HCT116 (cell line): ENCODE measurements at regions not wholly inside any gene's neighbourhood (a gene's known extent, or its start where the extent isn't known, plus 50 kb on each side); places are given as distances from the start of the nearest gene placed in this dataset.

Experiments
- ATAC-seq: fragments of 200-7000 bp; cut with Tn5 transposase; 2 replicates; pipeline ENCODE4 v1.9.1; 2020; ENCODE audit warnings: mild to moderate bottlenecking, moderate library complexity
- BruUV-seq: library from RNA; stranded (reverse); fragments of 400-500 nt; replicated peaks from 2 replicates; lab custom pipeline; 2021; lab: Mats Ljungman, UMichigan
- CTCF ChIA-PET: fragments of 300-600 bp; sonication (Branson Sonifier 250); formaldehyde crosslinking; loops from one replicate; lab custom pipeline; 2021; ENCODE audit warnings: antibody characterized with exemption; lab: Charles Lee
- POLR2A ChIA-PET: fragments of 300-600, 350-600 bp; sonication (Branson Sonifier 250); formaldehyde crosslinking; loops from one replicate; lab custom pipeline; 2021; ENCODE audit warnings: antibody characterized with exemption; lab: Charles Lee
- RAD21 ChIA-PET, 2 experiments: fragments of 300-600 bp; sonication (Branson Sonifier 250); formaldehyde crosslinking; loops; one replicate each; lab custom pipeline; 2023; ENCODE audit warnings: low total read pairs in 2 of 2; ENCODE audit not compliant: uncharacterized antibody in 2 of 2, unreplicated experiment in 2 of 2, low non-redundant PET in 1 of 2; lab: Charles Lee
- DNase-seq: peaks from one replicate; pipeline ENCODE4 v3.0.0-alpha.2; 2010; ENCODE audit warnings: low read depth, low spot score
- H2AFZ ChIP-seq: fragments of 200-600 bp; shearing (Covaris generic), sonication (generic); 2 replicates; pipeline ENCODE4 v1.6.1; 2017; ENCODE audit warnings: low read depth, mixed run types, mixed read lengths, antibody characterized with exemption, low read length; ENCODE audit not compliant: poor library complexity, severe bottlenecking
- H3K27ac ChIP-seq: 2 replicates; pipeline ENCODE4 v1.5.1; 2012; ENCODE audit warnings: low read depth, low read length
- H3K27me3 ChIP-seq: fragments of 200-600 bp; sonication (generic); 2 replicates; pipeline ENCODE4 v1.6.1; 2016; ENCODE audit warnings: mixed run types, low read length, mixed read lengths; ENCODE audit not compliant: insufficient read depth
- H3K36me3 ChIP-seq, 2 experiments: fragments of 200-500 bp in 1 of 2; fragments of 200-600 bp in 1 of 2; sonication (Bioruptor generic) in 1 of 2; sonication (generic) in 1 of 2; 2 replicates each; pipeline versions ENCODE4 v1.5.1 to v1.6.1; 2014 to 2016; ENCODE audit warnings: low read length in 2 of 2, inconsistent platforms in 1 of 2, mixed read lengths in 1 of 2, mixed run types in 1 of 2; ENCODE audit not compliant: insufficient read depth in 2 of 2, control insufficient read depth in 1 of 2
- H3K4me1 ChIP-seq, 2 experiments: fragments of 200-600 bp in 1 of 2; sonication (generic) in 1 of 2; 2 replicates each; pipeline versions ENCODE4 v1.5.1 to v1.6.1; 2012 to 2017; ENCODE audit warnings: low read length in 2 of 2, inconsistent platforms in 1 of 2, mild to moderate bottlenecking in 1 of 2, mixed read lengths in 1 of 2, mixed run types in 1 of 2, moderate library complexity in 1 of 2; ENCODE audit not compliant: insufficient read depth in 2 of 2, control insufficient read depth in 1 of 2
- H3K4me2 ChIP-seq: fragments of 200-600 bp; sonication (generic); 2 replicates; pipeline ENCODE4 v1.6.1; 2017; ENCODE audit warnings: mixed run types, low read length, mixed read lengths
- H3K4me3 ChIP-seq, 2 experiments: fragments of 200-600 bp in 1 of 2; sonication (generic) in 1 of 2; replicated peaks in 1 of 2; 2 replicates each; pipeline ENCODE4 v1.5.1; 2011 to 2016; ENCODE audit warnings: low read length in 2 of 2, control low read depth in 1 of 2, low read depth in 1 of 2, mild to moderate bottlenecking in 1 of 2, mixed read lengths in 1 of 2, mixed run types in 1 of 2
- H3K79me2 ChIP-seq: fragments of 200-600 bp; sonication (generic); 2 replicates; pipeline ENCODE4 v1.6.1; 2017; ENCODE audit warnings: mild to moderate bottlenecking, mixed run types, low read length, moderate library complexity, mixed read lengths; ENCODE audit not compliant: insufficient read depth
- H3K9ac ChIP-seq: fragments of 200-600 bp; sonication (generic); 2 replicates; pipeline ENCODE4 v1.6.1; 2016; ENCODE audit warnings: low read length, mixed read lengths
- H3K9me2 ChIP-seq: fragments of 200-600 bp; sonication (generic), shearing (Covaris generic); 2 replicates; pipeline ENCODE4 v1.6.1; 2017; ENCODE audit warnings: mixed run types, mild to moderate bottlenecking, moderate library complexity; ENCODE audit not compliant: insufficient read depth
- H3K9me3 ChIP-seq, 2 experiments: fragments of 200-500 bp in 1 of 2; fragments of 200-600 bp in 1 of 2; sonication (Bioruptor generic) in 1 of 2; sonication (generic) in 1 of 2; 2 replicates each; pipeline ENCODE4 v1.6.1; 2014 to 2017; ENCODE audit warnings: low read length in 2 of 2, mixed read lengths in 2 of 2, inconsistent platforms in 1 of 2, low read depth in 1 of 2, mild to moderate bottlenecking in 1 of 2, mixed run types in 1 of 2, moderate library complexity in 1 of 2; ENCODE audit not compliant: control insufficient read depth in 1 of 2, insufficient read depth in 1 of 2
- H4K20me1 ChIP-seq: fragments of 200-600 bp; sonication (generic), shearing (Covaris generic); 2 replicates; pipeline ENCODE4 v1.6.1; 2017; ENCODE audit warnings: mixed run types, mild to moderate bottlenecking, moderate library complexity; ENCODE audit not compliant: insufficient read depth
- ATF3 ChIP-seq: IDR thresholded peaks from 2 replicates; pipeline ENCODE4 v1.6.1; 2012
- CBX3 ChIP-seq: IDR thresholded peaks from 2 replicates; pipeline ENCODE4 v1.6.1; 2012; ENCODE audit warnings: low read depth
- CEBPB ChIP-seq: IDR thresholded peaks from 2 replicates; pipeline ENCODE4 v1.6.1; 2012; ENCODE audit warnings: low read depth
- CTCF ChIP-seq, 3 experiments: fragments of 200-600 bp in 1 of 3; sonication (generic) in 1 of 3; IDR thresholded peaks in 2 of 3; conservative IDR thresholded peaks in 1 of 3; 2 replicates each; pipeline ENCODE4 v1.5.1; 2012 to 2017; ENCODE audit warnings: low read depth in 2 of 3, low read length in 2 of 3, antibody characterized with exemption in 1 of 3, borderline replicate concordance in 1 of 3, control low read depth in 1 of 3, mild to moderate bottlenecking in 1 of 3, mixed read lengths in 1 of 3, mixed run types in 1 of 3, moderate library complexity in 1 of 3; ENCODE audit not compliant: insufficient read depth in 1 of 3
- EZH2phosphoT487 ChIP-seq: fragments of 200-600 bp; IDR thresholded peaks from 2 replicates; pipeline ENCODE4 v1.6.1; 2018; ENCODE audit warnings: antibody characterized with exemption, borderline replicate concordance
- JUND ChIP-seq: IDR thresholded peaks from 2 replicates; pipeline ENCODE4 v1.6.1; 2012
- POLR2A ChIP-seq: IDR thresholded peaks from 2 replicates; pipeline ENCODE4 v1.7.0; 2011; ENCODE audit warnings: borderline replicate concordance; ENCODE audit not compliant: insufficient read depth, insufficient read length; ENCODE audit errors: extremely low read depth
- POLR2AphosphoS5 ChIP-seq: IDR thresholded peaks from 2 replicates; pipeline ENCODE4 v1.6.1; 2011; ENCODE audit warnings: mild to moderate bottlenecking, low read depth, low read length, moderate library complexity
- RAD21 ChIP-seq: IDR thresholded peaks from 2 replicates; pipeline ENCODE4 v1.6.1; 2012; ENCODE audit warnings: low read depth, mild to moderate bottlenecking
- REST ChIP-seq: IDR thresholded peaks from 2 replicates; pipeline ENCODE4 v1.6.1; 2012; ENCODE audit warnings: low read depth
- SP1 ChIP-seq: IDR thresholded peaks from 2 replicates; pipeline ENCODE4 v1.6.1; 2012; ENCODE audit warnings: low read depth
- YY1 ChIP-seq: IDR thresholded peaks from 2 replicates; pipeline ENCODE4 v1.6.1; 2011; ENCODE audit warnings: low read length, low read depth, moderate library complexity, mild to moderate bottlenecking; ENCODE audit not compliant: insufficient replicate concordance; ENCODE audit errors: extremely low read depth
- intact Hi-C: fragments of 100-400 bp; cut with micrococcal nuclease; formaldehyde crosslinking; loops from 2 replicates; pipeline ENCODE4 v1.10.0; 2022

GRCh38 chr3:77835921-77836320 lies 796.0 kb downstream of the ROBO2 start:
- Histone ChIP-seq H3K9me2 (no peaks in the 10 kb centered on the region), H4K20me1 (no peaks in the 10 kb centered on the region), H3K9ac (no peak overlapping the region), H3K27ac (no peak overlapping the region), H3K36me3 (no peaks in the 10 kb centered on the region), H3K4me2 (no peak overlapping the region), H2AFZ (no peak overlapping the region), H3K27me3 (no peaks in the 10 kb centered on the region), H3K9me3 (peaks cover 4 to 28% of the 10 kb centered on the region in 2 experiments; a peak in 2 of 4 replicates), H3K4me3 (no peak overlapping the region), H3K79me2 (no peaks in the 10 kb centered on the region), H3K4me1 (no peaks in the 10 kb centered on the region)
- DNase-seq (no peak), ATAC-seq (no peak)
- ChIA-PET RAD21 (no interaction called here), POLR2A (no interaction called here), CTCF (no interaction called here)
- TF ChIP-seq POLR2A, result no peak
- intact Hi-C loops, result no loop called here
- no TSS peak for BruUV-seq

GRCh38 chr3:77837456-77838025 lies 797.6 kb downstream of the ROBO2 start:
- Histone ChIP-seq H3K4me2 (no peak overlapping the region), H3K4me3 (no peak overlapping the region), H3K9ac (no peak overlapping the region)
- DNase-seq (no peak), ATAC-seq (no peak)
- intact Hi-C loops, result no loop called here
- POLR2A ChIA-PET, result no interaction called here
- TF ChIP-seq SP1 (no peak), POLR2A (no peak), JUND (no peak), REST (no peak), CTCF (IDR thresholded peaks at IDR 0.05 in 2 of 3, conservative IDR thresholded peaks at IDR 0.05 in 1 of 3; ENCODE audit: borderline replicate concordance in 1 of 3, insufficient read depth in 1 of 3, low read depth in 2 of 3, low read length in 2 of 3) (no peak), YY1 (no peak), POLR2AphosphoS5 (no peak), CEBPB (no peak), ATF3 (no peak), CBX3 (no peak), RAD21 (no peak), EZH2phosphoT487 (no peak)
- TF ChIP-seq, all 23 proteins: peak for 0
- Histone ChIP-seq H3K4me1 (no peaks in the 10 kb centered on the region), H3K9me3 (peaks cover 0 to 14% of the 10 kb centered on the region in 2 experiments; a peak in 1 of 4 replicates), H3K36me3 (no peaks in the 10 kb centered on the region), H2AFZ (no peak overlapping the region), H3K9me2 (no peaks in the 10 kb centered on the region), H3K79me2 (no peaks in the 10 kb centered on the region), H3K27ac (no peak overlapping the region), H3K27me3 (no peaks in the 10 kb centered on the region), H4K20me1 (no peaks in the 10 kb centered on the region)
- CTCF ChIA-PET, result no interaction called here
- RAD21 ChIA-PET, result no interaction called here
- no TSS peak for BruUV-seq
